KOPT-K1 (cell line): ENCODE measurements at regions not wholly inside any gene's neighbourhood (a gene's known extent, or its start where the extent isn't known, plus 50 kb on each side); places are given as distances from the start of the nearest gene placed in this dataset.
"Not testable (repeated sequence)": the region's sequence is repeated elsewhere in the genome, so short reads cannot be mapped to it uniquely, and the experiment has no call there.

Experiments
- H3K27ac ChIP-seq: fragments of 200-600 bp; sonication (generic); 2 replicates; pipeline ENCODE4 v1.5.1; 2016; ENCODE audit warnings: antibody characterized with exemption, mild to moderate bottlenecking, low read depth, low read length; ENCODE audit not compliant: poor library complexity, severe bottlenecking
- H3K36me3 ChIP-seq: fragments of 200-600 bp; sonication (generic); 2 replicates; pipeline ENCODE4 v1.5.1; 2017; ENCODE audit warnings: antibody characterized with exemption, mild to moderate bottlenecking, low read length, moderate library complexity; ENCODE audit not compliant: insufficient read depth
- H3K9me3 ChIP-seq: fragments of 200-600 bp; sonication (generic); 2 replicates; pipeline ENCODE4 v1.5.1; 2017; ENCODE audit warnings: antibody characterized with exemption, low read length, mild to moderate bottlenecking; ENCODE audit not compliant: insufficient read depth, poor library complexity, severe bottlenecking

DNA sequence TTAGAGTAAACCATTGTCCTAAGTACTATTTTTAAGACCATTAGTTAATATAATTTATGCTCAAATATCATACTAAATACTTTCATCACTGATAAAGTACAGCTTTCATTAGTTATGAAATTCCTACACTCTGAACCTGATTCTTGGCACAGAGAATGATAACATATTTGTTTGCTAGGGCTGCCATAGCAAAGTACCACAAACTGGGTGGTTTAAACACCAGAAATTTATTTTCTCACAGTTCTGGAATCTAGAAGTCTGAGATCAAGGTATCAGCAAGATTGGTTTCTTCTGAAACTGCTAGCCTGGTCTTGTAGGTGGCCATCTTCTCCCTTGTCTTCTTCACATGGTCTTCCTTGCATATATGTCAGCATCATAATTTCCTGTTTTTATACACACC, 608.4 kb downstream of the TLE1 start:
- Histone ChIP-seq H3K27ac (no peak overlapping the region), H3K9me3 (peaks cover 3% of the 10 kb centered on the region), H3K36me3 (no peaks in the 10 kb centered on the region)

DNA sequence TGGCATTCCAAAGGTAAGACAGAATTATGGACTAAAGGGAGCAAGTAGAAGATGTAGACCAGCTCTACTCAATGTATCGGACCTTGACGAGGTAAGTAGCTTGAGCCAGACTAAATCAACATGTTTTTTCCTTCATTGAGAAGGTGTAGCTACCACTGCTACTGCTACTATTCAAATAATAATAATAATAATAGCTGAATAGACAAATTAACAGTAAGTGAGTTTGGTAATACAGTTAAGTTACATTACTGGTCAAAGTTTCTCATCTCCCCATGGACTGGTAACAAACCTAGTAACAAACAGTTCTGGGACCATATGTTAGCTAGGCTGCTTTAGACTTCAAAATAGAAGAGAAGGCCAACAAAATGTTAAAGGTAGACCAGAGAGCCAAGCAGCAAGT, 609.2 kb downstream of the TLE1 start:
- H3K36me3 ChIP-seq: no peaks in the 10 kb centered on the region
- peaks cover 3% of the 10 kb centered on the region for H3K9me3 ChIP-seq
- H3K27ac ChIP-seq: no peak overlapping the region

DNA sequence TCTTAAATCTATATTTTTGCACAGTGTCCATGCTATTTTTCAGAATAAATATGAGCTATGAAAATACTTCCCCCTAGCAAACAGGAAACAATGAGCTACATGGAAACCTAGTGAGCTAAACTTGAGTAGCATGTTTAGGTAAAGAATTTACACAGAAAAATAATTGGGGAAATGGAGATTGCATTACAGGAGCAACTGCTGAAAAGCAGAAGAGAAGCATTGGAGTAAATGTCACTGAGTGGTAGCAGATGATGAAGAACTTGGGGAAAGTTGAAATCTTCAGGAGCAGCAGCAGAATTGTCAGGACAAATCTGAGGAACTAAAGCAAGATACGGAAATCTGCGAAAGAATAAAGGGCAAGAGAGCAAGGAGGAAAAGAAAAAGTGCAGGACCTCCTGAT, 610.3 kb downstream of the TLE1 start:
- Histone ChIP-seq H3K9me3 (peaks cover 3% of the 10 kb centered on the region), H3K27ac (no peak overlapping the region), H3K36me3 (no peaks in the 10 kb centered on the region)

DNA sequence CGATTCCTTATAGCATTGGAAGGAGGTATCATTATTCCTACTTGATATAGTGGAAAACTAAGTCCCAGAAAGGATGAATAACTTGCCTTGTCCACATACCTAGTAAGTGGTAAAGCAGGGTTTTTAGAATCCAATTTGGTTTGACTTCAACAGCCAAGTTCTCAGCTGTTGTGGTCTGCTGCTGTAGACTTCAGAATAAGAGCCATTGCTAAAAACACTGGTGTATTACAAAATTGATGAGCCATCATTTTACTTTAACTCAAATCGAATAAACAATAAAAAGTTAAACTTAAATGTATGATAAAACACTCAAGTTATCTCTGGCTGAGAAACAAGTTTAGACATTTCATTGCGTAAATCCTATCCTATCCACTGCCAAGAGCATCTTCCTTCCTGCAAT, 610.8 kb downstream of the TLE1 start:
- Histone ChIP-seq H3K27ac (no peak overlapping the region), H3K9me3 (peaks cover 3% of the 10 kb centered on the region), H3K36me3 (no peaks in the 10 kb centered on the region)

DNA sequence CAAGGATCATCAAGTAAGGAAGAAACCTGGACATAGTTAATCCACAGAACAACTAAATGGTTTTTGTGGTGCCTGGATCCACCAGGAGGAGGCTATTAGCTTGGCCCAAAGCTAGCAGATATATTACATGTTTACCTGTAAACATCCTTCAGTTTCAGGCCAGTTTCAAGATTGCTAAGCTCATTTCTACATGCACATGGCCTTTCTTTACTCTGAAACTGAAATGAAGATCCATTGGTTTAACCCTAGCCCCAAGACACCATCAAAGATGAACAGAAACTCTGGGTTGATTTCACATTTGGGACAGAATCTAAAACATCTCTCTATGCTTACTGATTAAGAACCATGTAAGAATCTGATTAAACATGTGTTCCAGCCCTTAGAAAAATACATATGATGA, 611.8 kb downstream of the TLE1 start:
- no peak overlapping the region for H3K27ac ChIP-seq
- H3K9me3 ChIP-seq: peaks cover 3% of the 10 kb centered on the region
- H3K36me3 ChIP-seq: no peaks in the 10 kb centered on the region

DNA sequence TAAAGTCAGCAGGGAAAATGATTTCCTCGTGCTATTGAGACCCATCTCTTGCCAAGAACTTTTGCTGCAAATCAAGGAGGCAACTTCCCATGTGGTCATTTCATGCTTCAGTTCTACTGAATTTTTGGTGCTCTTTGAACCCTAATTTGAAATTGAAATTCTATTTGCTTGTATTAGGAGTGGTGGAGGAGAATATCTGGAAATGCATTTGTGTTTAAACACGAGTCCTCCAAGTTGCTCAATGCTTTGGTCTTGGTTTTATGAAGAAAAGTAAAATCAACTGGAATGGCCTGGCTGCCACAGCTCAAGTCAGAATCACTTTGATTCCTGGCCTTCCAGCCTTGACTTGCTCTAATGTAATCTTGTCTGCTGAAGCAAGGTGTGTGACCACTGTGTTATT, 613.2 kb downstream of the TLE1 start:
- H3K9me3 ChIP-seq: peaks cover 3% of the 10 kb centered on the region
- H3K27ac ChIP-seq: no peak overlapping the region
- no peaks in the 10 kb centered on the region for H3K36me3 ChIP-seq

DNA sequence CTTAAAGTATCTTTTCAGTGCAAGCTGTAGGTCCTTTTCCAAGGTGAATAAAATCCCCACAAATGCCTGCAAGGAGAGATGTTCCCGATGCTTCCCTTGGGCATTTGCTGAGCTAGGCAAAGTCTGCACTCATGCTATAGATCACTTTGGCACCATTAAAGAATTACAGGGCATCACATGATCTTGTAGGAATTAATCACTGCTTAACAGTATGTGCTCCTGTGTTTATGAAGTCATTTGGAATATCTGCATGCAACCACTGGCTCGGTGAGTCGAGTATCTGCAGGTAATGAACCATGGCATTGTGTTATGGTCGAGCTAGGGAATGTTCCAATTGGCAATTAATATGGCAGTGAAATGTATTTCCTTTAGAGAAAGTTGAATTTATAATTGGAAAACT, 615.1 kb downstream of the TLE1 start:
- H3K9me3 ChIP-seq: peaks cover 3% of the 10 kb centered on the region
- H3K27ac ChIP-seq: no peak overlapping the region
- H3K36me3 ChIP-seq: no peaks in the 10 kb centered on the region

DNA sequence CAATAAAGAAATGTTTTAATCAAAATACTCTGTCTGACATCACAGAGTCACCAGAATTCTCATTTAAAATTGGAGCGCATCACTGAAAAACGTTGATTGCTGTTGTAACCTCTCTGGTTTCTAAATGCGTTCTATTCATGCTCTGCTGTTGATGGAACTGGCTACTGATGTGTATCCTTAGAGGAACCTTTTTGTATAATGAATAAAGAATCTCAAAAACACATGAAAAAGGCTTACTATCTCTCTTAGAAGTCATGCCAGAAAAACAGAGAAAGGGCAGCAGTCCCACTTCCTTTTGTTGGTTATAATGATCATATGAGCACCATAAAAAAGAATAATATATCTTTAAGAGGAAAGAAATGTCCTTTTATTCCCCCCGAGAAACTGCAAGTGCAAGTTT, 615.5 kb downstream of the TLE1 start:
- no peaks in the 10 kb centered on the region for H3K36me3 ChIP-seq
- peaks cover 3% of the 10 kb centered on the region for H3K9me3 ChIP-seq
- no peak overlapping the region for H3K27ac ChIP-seq

DNA sequence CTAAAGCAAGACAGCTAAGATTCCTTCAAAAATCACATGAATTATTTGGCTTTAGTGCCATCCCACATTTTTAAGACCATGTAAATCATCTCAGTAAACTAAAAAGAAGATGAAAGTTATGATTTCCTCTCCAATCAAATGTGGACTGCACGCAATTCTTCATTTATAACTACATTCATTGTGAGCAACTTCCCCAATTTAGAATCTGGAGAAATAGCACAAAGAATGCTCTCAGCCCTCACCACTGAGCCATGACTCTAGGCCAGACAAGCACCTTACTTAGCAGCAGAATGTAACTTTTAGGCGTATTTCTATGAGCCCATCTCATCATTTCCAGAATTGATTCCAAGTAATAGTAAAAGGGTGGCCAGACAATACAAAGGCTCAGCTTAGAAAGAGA, 616.6 kb downstream of the TLE1 start:
- H3K36me3 ChIP-seq: no peaks in the 10 kb centered on the region
- no peak overlapping the region for H3K27ac ChIP-seq
- peaks cover 3% of the 10 kb centered on the region for H3K9me3 ChIP-seq

DNA sequence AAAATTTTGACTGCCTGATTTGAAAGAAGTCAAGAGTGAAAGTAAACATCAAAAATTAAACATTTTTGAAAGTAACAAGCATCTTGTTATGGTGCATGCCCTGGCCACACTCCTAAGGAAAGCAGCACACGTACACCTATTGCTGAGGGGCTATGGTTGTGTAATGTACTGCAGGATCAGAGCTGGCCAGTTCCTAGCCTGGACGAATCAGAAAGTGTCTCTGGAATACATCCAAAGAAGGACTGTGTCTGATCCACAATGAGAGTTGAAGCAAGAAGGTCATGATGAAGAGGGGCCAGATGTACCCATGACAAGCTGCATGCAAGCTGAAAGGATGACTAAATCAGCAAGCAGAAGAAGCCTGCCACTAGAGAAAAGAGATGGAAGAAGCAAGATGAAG, 618.2 kb downstream of the TLE1 start:
- Histone ChIP-seq H3K36me3 (no peaks in the 10 kb centered on the region), H3K27ac (no peak overlapping the region), H3K9me3 (no peaks in the 10 kb centered on the region)

DNA sequence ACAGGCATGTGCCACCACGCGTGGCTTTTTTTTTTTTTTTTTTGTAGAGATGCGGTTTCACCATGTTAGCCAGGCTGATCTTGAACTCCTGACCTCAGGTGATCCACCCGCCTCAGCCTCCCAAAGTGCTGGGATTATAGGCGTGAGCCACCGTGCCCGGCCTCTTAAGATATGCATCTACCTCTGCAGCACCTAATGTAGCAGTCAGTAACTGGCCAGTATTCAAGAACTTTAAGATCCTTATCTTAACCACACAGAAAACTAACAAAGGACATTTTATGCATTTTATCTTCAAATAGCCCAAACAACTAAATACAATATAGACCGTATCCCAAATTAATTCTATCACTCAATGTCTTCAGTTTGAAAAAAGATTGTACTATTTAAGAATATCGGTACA, 618.7 kb downstream of the TLE1 start:
- no peaks in the 10 kb centered on the region for H3K36me3 ChIP-seq
- H3K27ac ChIP-seq: no peak overlapping the region
- no peaks in the 10 kb centered on the region for H3K9me3 ChIP-seq

DNA sequence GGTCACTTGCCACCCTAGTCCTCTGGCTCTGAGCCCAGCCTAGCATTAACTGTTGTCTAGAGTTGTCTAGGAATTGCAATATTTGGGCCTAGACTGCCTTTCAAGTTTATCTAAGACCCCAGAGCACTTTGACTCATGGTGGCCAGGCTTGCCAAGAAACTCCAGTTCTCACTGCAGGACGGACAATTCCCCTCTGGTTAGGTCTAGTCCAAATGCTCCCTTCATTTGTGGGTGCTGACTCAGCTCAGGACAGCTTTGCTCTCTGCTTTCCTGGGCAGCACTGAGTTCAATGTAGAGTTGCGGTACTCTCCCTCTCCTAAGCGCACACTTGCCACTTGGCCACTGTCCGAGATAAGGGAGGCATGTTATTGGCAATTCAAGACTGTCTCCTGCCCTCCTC, 619.4 kb downstream of the TLE1 start:
- Histone ChIP-seq H3K9me3 (no peaks in the 10 kb centered on the region), H3K36me3 (no peaks in the 10 kb centered on the region), H3K27ac (no peak overlapping the region)

DNA sequence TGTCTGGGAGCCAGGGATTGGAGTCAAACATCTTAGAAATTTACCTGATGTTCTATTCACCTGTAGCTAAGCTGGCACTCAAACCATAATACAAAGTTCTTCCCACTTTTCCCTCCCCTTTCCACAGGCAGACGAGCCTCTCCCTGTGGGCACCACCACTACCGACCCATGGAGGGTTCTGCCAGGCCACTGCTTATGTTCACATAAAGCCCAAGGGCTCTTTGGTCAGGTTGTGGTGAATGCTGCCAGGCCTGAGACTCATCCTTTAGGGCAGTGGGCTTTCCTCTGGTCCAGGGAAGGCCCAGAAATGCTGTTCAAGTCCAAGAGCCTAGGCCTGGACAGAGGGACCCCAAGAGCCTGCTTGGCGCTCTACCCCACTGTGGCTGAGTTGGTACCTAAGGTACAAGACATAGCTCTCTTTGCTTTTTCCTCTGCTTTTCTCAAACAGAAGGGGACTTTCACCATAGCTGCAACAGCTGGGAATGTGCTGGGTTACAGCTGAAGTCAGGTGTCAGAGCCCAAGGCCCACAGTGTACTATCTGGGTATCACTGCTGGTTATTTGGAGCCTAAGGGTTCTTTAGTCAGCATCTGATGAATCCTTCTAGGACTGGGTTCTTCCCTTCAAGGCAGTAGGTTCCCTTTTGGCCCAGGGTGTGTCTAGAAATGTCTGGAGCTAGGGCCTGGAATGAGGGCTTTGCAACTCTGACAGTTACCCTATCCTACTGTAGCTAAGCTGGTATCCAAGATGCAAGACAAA, 620.1 kb downstream of the TLE1 start:
- no peaks in the 10 kb centered on the region for H3K36me3 ChIP-seq
- no peak overlapping the region for H3K27ac ChIP-seq
- peaks cover 1% of the 10 kb centered on the region for H3K9me3 ChIP-seq

DNA sequence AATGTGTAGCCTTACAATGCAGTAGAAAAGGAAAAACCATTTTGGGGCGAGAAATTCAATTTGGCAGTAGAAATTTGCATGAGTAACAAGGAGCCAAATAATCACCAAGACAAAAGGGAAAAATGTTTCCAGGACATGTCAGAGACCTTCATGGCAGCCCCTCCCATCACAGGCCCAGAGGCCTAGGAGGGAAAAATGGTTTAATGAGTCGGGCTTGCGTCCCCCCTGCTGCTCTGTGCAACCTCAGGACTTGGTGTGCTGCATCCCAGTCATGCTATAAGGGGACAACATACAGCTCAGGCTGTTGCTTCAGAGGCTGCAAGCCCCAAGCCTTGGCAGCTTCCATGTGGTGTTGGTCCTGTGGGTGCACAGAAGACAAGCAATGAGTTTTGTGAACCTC, 626.4 kb downstream of the TLE1 start:
- H3K9me3 ChIP-seq: peaks cover 25% of the 10 kb centered on the region
- H3K36me3 ChIP-seq, H3K27ac ChIP-seq: not testable (repeated sequence)

DNA sequence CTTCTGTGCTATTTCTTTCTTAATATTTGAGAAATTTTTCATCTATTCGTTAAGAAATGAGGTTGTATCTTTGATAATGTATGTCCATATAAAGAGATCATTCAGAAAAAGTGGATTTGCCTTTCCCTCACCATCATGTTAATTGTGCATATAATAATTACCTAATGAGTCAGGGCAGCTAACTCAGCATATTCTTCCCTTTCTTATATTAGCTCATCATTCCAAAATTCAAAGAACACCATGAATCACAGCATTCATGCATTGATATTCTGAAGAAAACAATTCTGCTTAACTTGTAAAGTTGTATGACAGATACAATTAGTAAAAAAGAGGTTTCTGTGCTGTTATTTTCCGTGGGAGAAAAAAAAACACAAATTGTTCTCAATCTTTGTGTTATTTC, 630.6 kb downstream of the TLE1 start:
- Histone ChIP-seq H3K9me3 (peaks cover 19% of the 10 kb centered on the region), H3K27ac (no peak overlapping the region), H3K36me3 (no peaks in the 10 kb centered on the region)

DNA sequence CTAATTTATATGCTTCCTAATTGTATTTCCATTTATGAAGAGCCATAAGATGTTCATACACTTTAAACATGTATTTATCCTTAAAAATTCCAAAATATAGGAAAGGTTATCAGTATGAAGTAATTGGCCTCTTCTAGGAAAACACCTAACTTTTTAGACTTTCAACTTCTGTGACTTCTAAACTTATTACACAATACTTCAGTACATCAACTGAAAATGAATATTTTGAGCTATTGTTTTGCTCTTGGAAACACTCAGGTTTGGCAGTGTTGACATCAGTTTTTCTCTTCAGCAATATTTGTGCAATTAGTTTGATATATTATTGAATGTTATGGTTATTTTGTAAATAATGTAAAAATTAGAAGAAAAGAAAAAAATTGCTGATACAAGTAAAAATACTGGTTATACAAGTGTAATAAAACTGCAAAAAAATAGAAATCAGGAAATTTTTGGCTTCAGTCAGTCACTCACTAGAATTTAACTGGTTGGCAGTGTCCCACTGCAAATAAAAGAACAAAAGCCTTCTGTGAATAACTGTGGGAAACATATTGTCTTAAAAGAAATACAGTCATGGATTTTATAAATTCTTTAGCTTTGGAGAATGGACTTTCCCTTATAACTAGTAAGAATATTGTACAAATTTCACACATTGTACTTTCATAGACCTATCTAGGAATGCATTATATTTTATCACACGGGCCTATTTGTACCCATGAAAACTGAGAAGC, 635.9 kb downstream of the TLE1 start:
- H3K36me3 ChIP-seq: no peaks in the 10 kb centered on the region
- no peak overlapping the region for H3K27ac ChIP-seq
- no peaks in the 10 kb centered on the region for H3K9me3 ChIP-seq
